ENCODE measurements at regions not wholly inside any gene's neighbourhood (a gene's known extent, or its start where the extent isn't known, plus 50 kb on each side); places are given as distances from the start of the nearest gene placed in this dataset.

- no peak for DNase-seq
- Histone ChIP-seq H3K36me3 (no peaks in the 10 kb centered on the region), H3K4me3 (no peak overlapping the region), H3K27me3 (no peaks in the 10 kb centered on the region), H3K9me3 (no peaks in the 10 kb centered on the region), H3K4me1 (no peaks in the 10 kb centered on the region), H3K27ac (no peak overlapping the region)
- 51 to 71% (median 67%) methylated on average over 3 of the region's 3 CpGs for WGBS, 5 donors
- intact Hi-C loops (cut with DNase I; ENCODE audit: low total_unique reads): no loop called here
- TF ChIP-seq CTCF (IDR thresholded peaks at IDR 0.05): no peak
- TF ChIP-seq EP300 (IDR thresholded peaks at IDR 0.05): no peak
- no peak for TF ChIP-seq POLR2AphosphoS5 (IDR thresholded peaks at IDR 0.05)
- TF ChIP-seq POLR2A (IDR thresholded peaks at IDR 0.05): no peak
Observed at GRCh38 chr3:161770484-161771386, 274.1 kb downstream of the OTOL1 start.

- no peak for TF ChIP-seq CTCF (IDR thresholded peaks at IDR 0.05)
- no peak for TF ChIP-seq POLR2AphosphoS5 (IDR thresholded peaks at IDR 0.05)
- no peak for TF ChIP-seq POLR2A (IDR thresholded peaks at IDR 0.05)
- TF ChIP-seq EP300 (IDR thresholded peaks at IDR 0.05): no peak
- peak in 1 of 2 donors; percentile 28 for DNase-seq
- peaks cover 0 to 7% (median 0%) of the 10 kb centered on the region in 4 donors for H3K4me1 ChIP-seq
- H3K27ac ChIP-seq: no peak overlapping the region
- H3K36me3 ChIP-seq: no peaks in the 10 kb centered on the region
- H3K27me3 ChIP-seq: no peaks in the 10 kb centered on the region
- intact Hi-C loops (cut with DNase I; ENCODE audit: low total_unique reads): no loop called here
- 8 to 30% (median 16%) methylated on average over 1 of the region's 1 CpG for WGBS, 5 donors
- peaks cover 0 to 11% (median 2%) of the 10 kb centered on the region in 4 donors for H3K9me3 ChIP-seq
- no peak overlapping the region for H3K4me3 ChIP-seq
Observed at GRCh38 chr3:161781381-161781780, 284.8 kb downstream of the OTOL1 start.

- H3K27ac ChIP-seq: no peak overlapping the region
- H3K27me3 ChIP-seq: no peaks in the 10 kb centered on the region
- no peaks in the 10 kb centered on the region for H3K9me3 ChIP-seq
Observed at GRCh38 chr3:161793194-161793930, 296.8 kb downstream of the OTOL1 start.

More at GRCh38 chr3:161793194-161793930, 296.8 kb downstream of the OTOL1 start:
- peak in 1 of 2 donors; percentile 65 for DNase-seq
- TF ChIP-seq EP300 (IDR thresholded peaks at IDR 0.05) (no peak), CTCF (IDR thresholded peaks at IDR 0.05) (no peak)
- no peaks in the 10 kb centered on the region for H3K36me3 ChIP-seq
- H3K4me1 ChIP-seq: no peaks in the 10 kb centered on the region
- no peak overlapping the region for H3K4me3 ChIP-seq
- WGBS, 5 donors: 76 to 85% (median 82%) methylated on average over 3 of the region's 3 CpGs
- intact Hi-C loops (cut with DNase I; ENCODE audit: low total_unique reads): no loop called here
